SKM-1 treated with dmso at 0.1 percent for 144 hours (cell line): ENCODE measurements at regions not wholly inside any gene's neighbourhood (a gene's known extent, or its start where the extent isn't known, plus 50 kb on each side); places are given as distances from the start of the nearest gene placed in this dataset.

Experiments
- DNase-seq: peaks from one replicate; lab custom pipeline; 2025; ENCODE audit not compliant: unreplicated experiment; lab: John Stamatoyannopoulos, UW

GRCh38 chr6:163942790-163943189 is 528.3 kb downstream of the QKI start:
- DNase-seq, result no peak

- no peak for DNase-seq
Observed at GRCh38 chr6:163941624-163941976, 527.1 kb downstream of the QKI start.

GRCh38 chr6:163940705-163941623 is 526.4 kb downstream of the QKI start:
- no peak for DNase-seq

GRCh38 chr6:163937071-163937470 is 522.6 kb downstream of the QKI start:
- DNase-seq, result no peak

- no peak for DNase-seq
Observed at GRCh38 chr6:163935158-163935762, 520.7 kb downstream of the QKI start.

GRCh38 chr6:163930012-163930411 is 515.5 kb downstream of the QKI start:
- no peak for DNase-seq

- no peak for DNase-seq
Observed at GRCh38 chr6:163929538-163929937, 515.0 kb downstream of the QKI start.

GRCh38 chr6:163926642-163927041 is 512.1 kb downstream of the QKI start:
- no peak for DNase-seq

- DNase-seq, result no peak
Observed at GRCh38 chr6:163925839-163926238, 511.3 kb downstream of the QKI start.

- DNase-seq, result no peak
Observed at GRCh38 chr6:163923658-163924411, 509.3 kb downstream of the QKI start.

GRCh38 chr6:163922562-163922961 is 508.0 kb downstream of the QKI start:
- DNase-seq, result no peak

- no peak for DNase-seq
Observed at GRCh38 chr6:163919652-163920051, 505.1 kb downstream of the QKI start.

GRCh38 chr6:163916315-163917081 is 502.0 kb downstream of the QKI start:
- DNase-seq, result no peak

GRCh38 chr6:163915131-163915530 is 500.6 kb downstream of the QKI start:
- no peak for DNase-seq

- no peak for DNase-seq
Observed at GRCh38 chr6:163913045-163913444, 498.5 kb downstream of the QKI start.

- no peak for DNase-seq
Observed at GRCh38 chr6:163906006-163906710, 491.6 kb downstream of the QKI start.

GRCh38 chr6:163904186-163904585 is 489.7 kb downstream of the QKI start:
- no peak for DNase-seq

- no peak for DNase-seq
Observed at GRCh38 chr6:163903541-163903940, 489.0 kb downstream of the QKI start.

GRCh38 chr6:163902993-163903392 is 488.5 kb downstream of the QKI start:
- no peak for DNase-seq

GRCh38 chr6:163901681-163902080 is 487.2 kb downstream of the QKI start:
- DNase-seq, result no peak
